Mucosa of descending colon (tissue), 3 donors: ENCODE measurements at regions not wholly inside any gene's neighbourhood (a gene's known extent, or its start where the extent isn't known, plus 50 kb on each side); places are given as distances from the start of the nearest gene placed in this dataset.

Source experiments
- ATAC-seq: fragments of 200-7000 bp; cut with Tn5 transposase; one replicate; pipeline ENCODE4 v1.9.1; 2020; ENCODE audit warnings: mild to moderate bottlenecking, moderate library complexity
- DNase-seq, 3 donors: peaks; one replicate each; pipeline ENCODE4 v3.0.0-alpha.2; 2020
- H3K36me3 ChIP-seq: fragments of 200-600 bp; one replicate; pipeline ENCODE4 v1.8.0; 2021; ENCODE audit warnings: low read depth, mild to moderate bottlenecking
- H3K4me1 ChIP-seq: fragments of 200-600 bp; one replicate; pipeline ENCODE4 v1.8.0; 2021; ENCODE audit warnings: low read depth, mild to moderate bottlenecking
- H3K4me3 ChIP-seq: fragments of 200-600 bp; one replicate; pipeline ENCODE4 v1.8.0; 2021; ENCODE audit warnings: mild to moderate bottlenecking
- H3K9me3 ChIP-seq: fragments of 200-600 bp; one replicate; pipeline ENCODE4 v1.8.0; 2021; ENCODE audit warnings: mild to moderate bottlenecking
- CTCF ChIP-seq: fragments of 200-600 bp; IDR thresholded peaks from one replicate; pipeline ENCODE4 v1.8.0; 2022; ENCODE audit warnings: antibody characterized with exemption, mild to moderate bottlenecking
- intact Hi-C, 2 donors: fragments of 100-400 bp; cut with DNase I in 1 of 2; cut with micrococcal nuclease in 1 of 2; formaldehyde crosslinking; loops; one replicate each; pipeline versions ENCODE4 v1.11.0 to v1.11.1; 2022; cut with DNase I, micrococcal nuclease
- donor health status: DM: no; HTN: no; CAD: no; lungs with moderate emphysema.
- donor health status: DM: no; HTN: no; CAD: no.
- donor health status: DM: no; HTN: yes; CAD: no.

DNA sequence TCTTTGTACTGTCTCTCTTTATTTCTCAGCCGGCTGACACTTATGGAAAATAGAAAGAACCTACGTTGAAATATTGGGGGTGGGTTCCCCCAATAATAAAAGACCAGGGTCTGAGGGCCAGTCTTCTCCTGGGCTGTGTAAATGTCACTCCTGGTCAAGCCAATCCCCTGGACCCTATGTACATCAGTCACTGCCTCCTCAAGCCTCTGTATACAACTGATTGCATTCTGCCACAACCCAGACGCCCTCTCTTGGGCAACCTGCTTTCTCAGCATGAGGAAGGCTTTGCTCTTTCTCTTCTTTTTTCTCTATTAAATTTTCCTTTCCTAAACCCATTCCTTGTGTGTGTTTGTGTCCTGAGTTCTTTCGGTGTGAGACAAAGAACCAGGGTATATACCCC is 84.1 kb upstream of the SERBP1 start:
- intact Hi-C loops: no loop called here
- DNase-seq (no peak), ATAC-seq (no peak)
- peaks cover 11% of the 10 kb centered on the region for H3K9me3 ChIP-seq
- no peak overlapping the region for H3K4me3 ChIP-seq
- H3K36me3 ChIP-seq: no peaks in the 10 kb centered on the region
- no peaks in the 10 kb centered on the region for H3K4me1 ChIP-seq
- no peak for TF ChIP-seq CTCF

GRCh38 chr1:67514786-67515185 is 84.6 kb upstream of the SERBP1 start:
- DNase-seq (no peak), ATAC-seq (no peak)
- intact Hi-C loops: no loop called here
- Histone ChIP-seq H3K4me3 (no peak overlapping the region), H3K4me1 (no peaks in the 10 kb centered on the region), H3K36me3 (no peaks in the 10 kb centered on the region), H3K9me3 (peaks cover 11% of the 10 kb centered on the region)
- no peak for TF ChIP-seq CTCF

GRCh38 chr1:67515324-67516080 is 85.3 kb upstream of the SERBP1 start:
- intact Hi-C loops: no loop called here
- DNase-seq (no peak), ATAC-seq (no peak)
- no peak overlapping the region for H3K4me3 ChIP-seq
- TF ChIP-seq CTCF: no peak
- H3K4me1 ChIP-seq: no peaks in the 10 kb centered on the region
- peaks cover 11% of the 10 kb centered on the region for H3K9me3 ChIP-seq
- H3K36me3 ChIP-seq: no peaks in the 10 kb centered on the region

DNA sequence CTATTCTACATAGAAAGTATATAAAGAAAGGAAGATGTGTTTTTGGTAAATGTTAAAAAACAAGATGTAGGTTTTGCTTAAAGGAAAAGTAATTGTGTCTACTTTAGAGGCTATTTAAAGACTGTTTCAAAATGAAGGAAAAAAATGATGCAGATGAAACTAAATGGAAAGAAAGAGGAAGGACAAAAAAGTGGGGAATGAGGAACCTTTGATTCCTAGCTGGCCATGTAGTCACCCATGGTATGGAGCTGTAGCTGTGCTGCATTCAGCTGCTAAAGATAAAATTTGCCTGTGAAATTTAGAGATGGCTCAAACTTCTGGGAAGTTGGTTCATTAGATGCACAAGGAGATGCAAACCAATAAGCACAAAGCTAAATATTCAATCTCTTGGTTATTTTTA is 86.8 kb upstream of the SERBP1 start:
- TF ChIP-seq CTCF: no peak
- no peak for ATAC-seq
- no peak for DNase-seq

DNA sequence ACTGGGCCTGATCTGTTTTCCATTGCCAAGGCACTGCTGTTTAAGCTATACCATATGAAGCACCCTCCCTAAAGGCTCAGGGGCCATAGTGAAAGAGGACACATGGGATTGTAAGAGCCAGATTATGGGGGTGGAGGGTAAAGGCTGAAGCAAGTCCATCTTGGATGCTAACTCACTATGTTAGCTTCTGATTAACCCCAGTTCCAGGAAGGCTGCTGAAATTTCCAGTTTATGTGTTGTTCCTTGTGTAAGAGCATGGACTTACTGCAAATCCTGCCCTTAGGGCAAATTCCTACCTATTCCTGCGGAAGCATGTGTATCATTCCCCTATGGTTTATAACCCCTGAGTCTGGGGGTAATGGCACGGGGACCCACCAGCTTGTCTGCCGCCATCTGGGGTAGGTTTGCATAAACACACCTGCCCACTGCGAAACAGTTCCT is 91.8 kb upstream of the SERBP1 start:
- ATAC-seq (peak; percentile 84), DNase-seq (no peak)
- intact Hi-C loops: no loop called here
- no peak for TF ChIP-seq CTCF
- H3K36me3 ChIP-seq: no peaks in the 10 kb centered on the region
- H3K4me1 ChIP-seq: no peaks in the 10 kb centered on the region
- H3K9me3 ChIP-seq: no peaks in the 10 kb centered on the region
- H3K4me3 ChIP-seq: no peak overlapping the region

More for the DNA sequence above, 86.8 kb upstream of the SERBP1 start:
- Histone ChIP-seq H3K9me3 (peaks cover 11% of the 10 kb centered on the region), H3K4me3 (no peak overlapping the region), H3K4me1 (no peaks in the 10 kb centered on the region), H3K36me3 (no peaks in the 10 kb centered on the region)
- intact Hi-C loops: no loop called here

- intact Hi-C loops: no loop called here
- no peak for ATAC-seq
- DNase-seq: no peak
- no peak for TF ChIP-seq CTCF
- Histone ChIP-seq H3K9me3 (no peaks in the 10 kb centered on the region), H3K4me3 (no peak overlapping the region), H3K4me1 (no peaks in the 10 kb centered on the region), H3K36me3 (no peaks in the 10 kb centered on the region)
These were observed 92.6 kb upstream of the SERBP1 start for GRCh38 chr1:67522793-67523192.
